Activated naive CD4-positive, alpha-beta T cell treated with anti-CD3 and anti-CD28 coated beads for 36 hours (primary cell): ENCODE measurements at regions not wholly inside any gene's neighbourhood (a gene's known extent, or its start where the extent isn't known, plus 50 kb on each side); places are given as distances from the start of the nearest gene placed in this dataset.

Experiments used
- CTCF ChIA-PET: fragments of 350-600 bp; sonication (Branson Sonifier 250); formaldehyde crosslinking; loops from one replicate; lab custom pipeline; 2021; ENCODE audit warnings: antibody characterized with exemption; lab: Charles Lee
- DNase-seq: peaks from one replicate; pipeline ENCODE4 v3.0.0-alpha.2; 2020
- H3K27ac Mint-ChIP-seq: one replicate; pipeline ENCODE4 v1.8.0; 2021; ENCODE audit warnings: mild to moderate bottlenecking, mixed read lengths
- H3K27me3 Mint-ChIP-seq: one replicate; pipeline ENCODE4 v1.8.0; 2021; ENCODE audit warnings: low read depth, mixed read lengths
- H3K36me3 Mint-ChIP-seq: one replicate; pipeline ENCODE4 v1.8.0; 2021; ENCODE audit warnings: low read depth, mixed read lengths
- H3K4me1 Mint-ChIP-seq: one replicate; pipeline ENCODE4 v1.8.0; 2021; ENCODE audit warnings: low read depth, mixed read lengths
- H3K4me3 Mint-ChIP-seq: one replicate; pipeline ENCODE4 v1.8.0; 2021; ENCODE audit warnings: mild to moderate bottlenecking, moderate library complexity, mixed read lengths
- H3K9me3 Mint-ChIP-seq: one replicate; pipeline ENCODE4 v1.8.0; 2021; ENCODE audit warnings: mixed read lengths
- intact Hi-C: fragments of 100-400 bp; cut with micrococcal nuclease; formaldehyde crosslinking; loops from one replicate; pipeline ENCODE4 v1.15.1; 2023

GRCh38 chr2:52563151-52563550, 1204.5 kb upstream of the CHAC2 start:
- intact Hi-C loops = loop anchor here (10.0 kb wide), 1 partner anchor 58 kb away; no protein-coding TSS in a partner anchor
- CTCF ChIA-PET = no interaction called here
- Mint-ChIP-seq H3K27me3 (no peaks in the 10 kb centered on the region), H3K4me3 (no peak overlapping the region), H3K36me3 (no peaks in the 10 kb centered on the region), H3K9me3 (peaks cover 9% of the 10 kb centered on the region), H3K27ac (no peak overlapping the region), H3K4me1 (no peaks in the 10 kb centered on the region)
- no peak for DNase-seq

DNA sequence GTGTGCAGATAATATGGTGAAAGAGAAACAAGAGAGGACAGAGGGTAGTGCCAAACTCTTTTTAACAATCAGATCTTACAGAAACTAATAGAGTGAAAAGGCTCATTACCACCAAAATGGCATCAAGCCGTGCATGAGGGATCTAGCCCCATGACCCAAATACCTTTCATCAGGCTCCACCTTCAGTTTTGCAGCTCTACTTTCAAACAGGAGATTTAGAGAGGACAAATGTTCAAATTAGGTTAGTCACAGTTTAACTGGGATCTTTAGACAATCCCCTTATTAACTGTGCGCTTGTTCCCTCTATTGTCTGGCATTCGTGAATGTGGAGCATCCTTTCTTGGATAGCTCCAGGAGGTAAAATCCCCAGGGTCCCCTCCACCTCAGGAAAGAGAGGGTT, 1209.3 kb upstream of the CHAC2 start:
- CTCF ChIA-PET = no interaction called here
- DNase-seq = no peak

GRCh38 chr2:52542297-52542696, 1225.3 kb upstream of the CHAC2 start:
- intact Hi-C loops = no loop called here
- Mint-ChIP-seq H3K27ac (no peak overlapping the region), H3K36me3 (no peaks in the 10 kb centered on the region), H3K27me3 (no peaks in the 10 kb centered on the region), H3K4me3 (no peak overlapping the region), H3K4me1 (no peaks in the 10 kb centered on the region), H3K9me3 (no peaks in the 10 kb centered on the region)
- no peak for DNase-seq
- CTCF ChIA-PET = no interaction called here

More for the DNA sequence above, 1209.3 kb upstream of the CHAC2 start:
- H3K9me3 Mint-ChIP-seq = peaks cover 3% of the 10 kb centered on the region
- intact Hi-C loops = no loop called here
- H3K4me1 Mint-ChIP-seq = no peaks in the 10 kb centered on the region
- no peak overlapping the region for H3K27ac Mint-ChIP-seq
- H3K27me3 Mint-ChIP-seq = no peaks in the 10 kb centered on the region
- H3K36me3 Mint-ChIP-seq = no peaks in the 10 kb centered on the region
- no peak overlapping the region for H3K4me3 Mint-ChIP-seq

DNA sequence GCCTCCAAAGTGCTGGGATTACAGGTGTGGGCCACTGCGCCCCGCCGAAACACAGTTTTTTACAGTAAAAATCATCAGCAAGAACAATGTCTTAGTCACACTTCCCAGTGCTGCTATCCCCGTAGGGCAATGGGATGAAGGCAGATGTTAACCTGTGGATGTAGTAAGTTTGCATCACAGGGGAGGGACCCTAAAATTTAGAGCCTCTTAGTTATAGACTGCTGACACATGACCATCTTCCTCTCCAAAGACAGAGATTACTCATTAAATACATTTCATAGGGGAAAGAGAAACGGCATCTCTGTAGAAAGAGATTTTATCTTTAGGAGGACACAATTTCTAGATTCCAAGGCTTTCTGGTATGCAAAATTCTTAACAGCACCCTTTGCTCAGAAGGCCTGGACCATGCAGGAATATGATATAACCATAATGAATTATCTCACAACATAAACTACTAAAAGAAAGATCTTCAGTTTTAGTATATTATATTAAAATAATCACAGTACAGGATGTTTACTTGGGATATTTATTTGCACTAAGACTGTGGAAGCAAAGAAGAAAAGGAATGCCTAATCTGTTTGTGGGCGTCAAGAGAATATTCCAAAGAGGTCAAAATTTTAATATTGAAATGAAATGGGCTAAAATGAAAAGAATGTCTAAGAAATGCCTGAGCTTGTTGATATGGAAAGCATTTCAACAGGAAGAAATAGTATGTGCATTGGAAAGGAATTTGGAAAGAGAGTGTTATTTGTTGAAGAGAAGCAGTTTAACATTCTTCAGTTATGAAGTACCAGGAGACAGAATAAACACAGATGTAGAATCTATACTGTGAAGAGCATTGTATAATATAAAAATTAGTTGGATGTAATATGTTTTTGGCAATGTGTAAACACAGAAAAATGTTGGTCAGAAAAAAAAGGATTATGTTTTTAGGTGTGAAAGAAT, 1228.3 kb upstream of the CHAC2 start:
- DNase-seq = no peak
- intact Hi-C loops = no loop called here
- no peak overlapping the region for H3K4me3 Mint-ChIP-seq
- no peaks in the 10 kb centered on the region for H3K27me3 Mint-ChIP-seq
- no peaks in the 10 kb centered on the region for H3K36me3 Mint-ChIP-seq
- H3K9me3 Mint-ChIP-seq = no peaks in the 10 kb centered on the region
- CTCF ChIA-PET = no interaction called here
- H3K4me1 Mint-ChIP-seq = no peaks in the 10 kb centered on the region
- H3K27ac Mint-ChIP-seq = no peak overlapping the region

- no peak for DNase-seq
- Mint-ChIP-seq H3K36me3 (no peaks in the 10 kb centered on the region), H3K9me3 (no peaks in the 10 kb centered on the region), H3K4me1 (no peaks in the 10 kb centered on the region), H3K27ac (no peak overlapping the region), H3K4me3 (no peak overlapping the region), H3K27me3 (no peaks in the 10 kb centered on the region)
- intact Hi-C loops = no loop called here
- CTCF ChIA-PET = no interaction called here
These were observed 1230.0 kb upstream of the CHAC2 start for GRCh38 chr2:52537588-52537987.

GRCh38 chr2:52536929-52537460, 1230.6 kb upstream of the CHAC2 start:
- H3K4me1 Mint-ChIP-seq = no peaks in the 10 kb centered on the region
- CTCF ChIA-PET = no interaction called here
- intact Hi-C loops = no loop called here
- H3K4me3 Mint-ChIP-seq = no peak overlapping the region
- no peaks in the 10 kb centered on the region for H3K36me3 Mint-ChIP-seq
- no peaks in the 10 kb centered on the region for H3K9me3 Mint-ChIP-seq
- no peak for DNase-seq
- no peak overlapping the region for H3K27ac Mint-ChIP-seq
- H3K27me3 Mint-ChIP-seq = no peaks in the 10 kb centered on the region

DNA sequence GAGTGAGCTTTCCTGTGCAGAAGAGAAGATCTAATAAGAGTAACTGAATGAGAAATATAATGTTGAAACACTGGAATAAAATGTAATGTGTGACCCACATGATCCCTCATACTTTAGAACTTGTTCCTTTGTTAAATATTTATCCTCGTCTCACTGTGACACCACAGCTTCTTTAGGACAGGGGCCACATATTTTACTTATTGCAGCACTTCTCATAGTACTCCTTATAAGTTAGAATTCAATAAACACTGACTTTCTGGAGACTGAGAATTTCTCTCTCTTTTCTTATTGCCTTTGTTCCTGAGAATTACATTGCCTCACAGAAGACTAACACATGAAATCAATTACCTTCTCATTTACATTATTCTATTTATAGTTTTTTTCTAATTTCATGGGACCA, 1234.6 kb upstream of the CHAC2 start:
- H3K27ac Mint-ChIP-seq = no peak overlapping the region
- H3K4me1 Mint-ChIP-seq = no peaks in the 10 kb centered on the region
- intact Hi-C loops = no loop called here
- no peaks in the 10 kb centered on the region for H3K27me3 Mint-ChIP-seq
- CTCF ChIA-PET = no interaction called here
- no peaks in the 10 kb centered on the region for H3K9me3 Mint-ChIP-seq
- no peak for DNase-seq
- no peaks in the 10 kb centered on the region for H3K36me3 Mint-ChIP-seq
- no peak overlapping the region for H3K4me3 Mint-ChIP-seq

DNA sequence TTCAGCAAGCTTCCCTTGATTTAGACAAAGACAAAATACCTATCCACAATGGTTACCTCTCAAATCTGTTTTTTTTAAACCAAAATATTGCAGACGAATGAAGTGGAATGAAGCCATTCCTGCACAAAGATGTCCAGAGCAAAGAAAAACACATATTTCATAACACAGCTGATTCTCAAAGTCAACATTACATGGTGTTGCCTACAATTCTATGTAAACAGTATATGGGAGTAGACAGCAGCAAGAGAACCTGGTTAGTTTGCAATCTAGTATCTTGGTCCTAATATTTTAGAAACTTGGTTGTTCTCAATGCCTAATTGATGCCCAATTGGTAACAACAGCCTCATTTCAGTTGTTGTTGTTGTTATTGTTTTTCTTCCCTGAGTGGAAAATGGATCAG, 1240.9 kb upstream of the CHAC2 start:
- H3K4me3 Mint-ChIP-seq = no peak overlapping the region
- CTCF ChIA-PET = no interaction called here
- H3K27ac Mint-ChIP-seq = no peak overlapping the region
- no peaks in the 10 kb centered on the region for H3K4me1 Mint-ChIP-seq
- intact Hi-C loops = no loop called here
- no peaks in the 10 kb centered on the region for H3K9me3 Mint-ChIP-seq
- no peaks in the 10 kb centered on the region for H3K27me3 Mint-ChIP-seq
- H3K36me3 Mint-ChIP-seq = no peaks in the 10 kb centered on the region
- no peak for DNase-seq

DNA sequence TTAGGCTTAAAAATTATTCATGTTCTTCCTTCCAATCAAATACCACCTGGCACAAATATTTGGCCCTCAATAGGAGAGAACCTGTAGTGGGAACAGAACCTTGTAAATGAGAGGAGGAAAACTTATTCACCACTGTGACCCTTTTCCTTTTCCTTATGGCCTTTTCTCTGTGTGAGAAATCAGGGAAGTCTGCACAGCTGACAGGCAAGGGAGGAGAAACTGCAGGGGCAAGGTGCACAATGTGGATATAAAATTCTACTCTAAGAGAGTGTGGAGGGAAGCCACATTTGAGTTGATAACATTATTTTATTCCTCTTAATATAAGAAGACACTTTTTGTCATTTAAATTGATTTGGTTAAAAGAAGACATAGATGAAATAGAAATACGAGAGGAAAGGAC, 1247.0 kb upstream of the CHAC2 start:
- Mint-ChIP-seq H3K27ac (no peak overlapping the region), H3K4me3 (no peak overlapping the region), H3K27me3 (no peaks in the 10 kb centered on the region), H3K36me3 (no peaks in the 10 kb centered on the region), H3K4me1 (no peaks in the 10 kb centered on the region), H3K9me3 (peaks cover 5% of the 10 kb centered on the region)
- no peak for DNase-seq
- CTCF ChIA-PET = no interaction called here
- intact Hi-C loops = no loop called here

GRCh38 chr2:52518678-52519077, 1248.9 kb upstream of the CHAC2 start:
- Mint-ChIP-seq H3K27me3 (no peaks in the 10 kb centered on the region), H3K36me3 (no peaks in the 10 kb centered on the region), H3K4me3 (no peak overlapping the region), H3K9me3 (peaks cover 7% of the 10 kb centered on the region), H3K27ac (no peak overlapping the region), H3K4me1 (no peaks in the 10 kb centered on the region)
- intact Hi-C loops = no loop called here
- CTCF ChIA-PET = no interaction called here
- no peak for DNase-seq

GRCh38 chr2:52512760-52513159, 1254.8 kb upstream of the CHAC2 start:
- Mint-ChIP-seq H3K4me3 (no peak overlapping the region), H3K27ac (no peak overlapping the region), H3K27me3 (no peaks in the 10 kb centered on the region), H3K4me1 (no peaks in the 10 kb centered on the region), H3K36me3 (no peaks in the 10 kb centered on the region), H3K9me3 (peaks cover 2% of the 10 kb centered on the region)
- no peak for DNase-seq
- CTCF ChIA-PET = no interaction called here
- intact Hi-C loops = no loop called here

GRCh38 chr2:52510432-52510831, 1257.2 kb upstream of the CHAC2 start:
- intact Hi-C loops = no loop called here
- no peaks in the 10 kb centered on the region for H3K27me3 Mint-ChIP-seq
- no peak overlapping the region for H3K4me3 Mint-ChIP-seq
- no peaks in the 10 kb centered on the region for H3K4me1 Mint-ChIP-seq
- no peak for DNase-seq
- CTCF ChIA-PET = no interaction called here
- H3K9me3 Mint-ChIP-seq = peaks cover 4% of the 10 kb centered on the region
- no peaks in the 10 kb centered on the region for H3K36me3 Mint-ChIP-seq
- H3K27ac Mint-ChIP-seq = no peak overlapping the region

GRCh38 chr2:52502476-52502860, 1265.1 kb upstream of the CHAC2 start:
- H3K36me3 Mint-ChIP-seq = no peaks in the 10 kb centered on the region
- H3K4me1 Mint-ChIP-seq = no peaks in the 10 kb centered on the region
- H3K27me3 Mint-ChIP-seq = no peaks in the 10 kb centered on the region
- CTCF ChIA-PET = no interaction called here
- DNase-seq = no peak
- intact Hi-C loops = loop anchor here (10.0 kb wide), 1 partner anchor 62 kb away; no protein-coding TSS in a partner anchor
- H3K4me3 Mint-ChIP-seq = no peak overlapping the region
- H3K9me3 Mint-ChIP-seq = peaks cover 4% of the 10 kb centered on the region
- H3K27ac Mint-ChIP-seq = no peak overlapping the region
